Left ventricle myocardium superior (tissue), 1 donor: ENCODE measurements at regions not wholly inside any gene's neighbourhood (a gene's known extent, or its start where the extent isn't known, plus 50 kb on each side); places are given as distances from the start of the nearest gene placed in this dataset.
"Not testable (repeated sequence)": the region's sequence is repeated elsewhere in the genome, so short reads cannot be mapped to it uniquely, and the experiment has no call there.

ENCODE experiments used
- ATAC-seq: fragments of 200-7000 bp; cut with Tn5 transposase; one replicate; pipeline ENCODE4 v1.9.1; 2020; ENCODE audit warnings: mild to moderate bottlenecking, moderate library complexity
- DNase-seq: peaks from one replicate; pipeline ENCODE4 v3.0.0-alpha.2; 2020
- intact Hi-C: fragments of 100-400 bp; cut with micrococcal nuclease; formaldehyde crosslinking; loops from one replicate; pipeline ENCODE4 v1.11.0; 2022
- donor health status: DM: no; HTN: yes; CAD: no; lungs with severe emphysema.

- intact Hi-C loops, result no loop called here
- DNase-seq, result no peak
- ATAC-seq, result no peak
Observed at GRCh38 chr14:105646175-105646574, 119.8 kb downstream of the TMEM121 start.

GRCh38 chr14:105646711-105647281, 120.4 kb downstream of the TMEM121 start:
- DNase-seq, intact Hi-C loops, ATAC-seq: not testable (repeated sequence)

- ATAC-seq, intact Hi-C loops, DNase-seq: not testable (repeated sequence)
Observed at GRCh38 chr14:105647426-105647783, 121.0 kb downstream of the TMEM121 start.

GRCh38 chr14:105647784-105648608, 121.6 kb downstream of the TMEM121 start:
- intact Hi-C loops, result no loop called here
- ATAC-seq, result no peak
- no peak for DNase-seq

- DNase-seq, ATAC-seq, intact Hi-C loops: not testable (repeated sequence)
Observed at GRCh38 chr14:105648609-105649535, 122.5 kb downstream of the TMEM121 start.

- DNase-seq, intact Hi-C loops, ATAC-seq: not testable (repeated sequence)
Observed at GRCh38 chr14:105652317-105652716, 125.9 kb downstream of the TMEM121 start.

GRCh38 chr14:105653921-105654320, 127.5 kb downstream of the TMEM121 start:
- DNase-seq, intact Hi-C loops, ATAC-seq: not testable (repeated sequence)

- ATAC-seq, intact Hi-C loops, DNase-seq: not testable (repeated sequence)
Observed at GRCh38 chr14:105659255-105659654, 132.9 kb downstream of the TMEM121 start.

GRCh38 chr14:105659935-105660527, 133.6 kb downstream of the TMEM121 start:
- ATAC-seq (no peak), DNase-seq (no peak)
- intact Hi-C loops, result no loop called here

- intact Hi-C loops, result no loop called here
- no peak for DNase-seq
- ATAC-seq, result no peak
Observed at GRCh38 chr14:105660816-105661531, 134.6 kb downstream of the TMEM121 start.

GRCh38 chr14:105662043-105662442, 135.7 kb downstream of the TMEM121 start:
- ATAC-seq, intact Hi-C loops, DNase-seq: not testable (repeated sequence)

- ATAC-seq, intact Hi-C loops, DNase-seq: not testable (repeated sequence)
Observed at GRCh38 chr14:105662592-105662991, 136.2 kb downstream of the TMEM121 start.

GRCh38 chr14:105663323-105663722, 136.9 kb downstream of the TMEM121 start:
- intact Hi-C loops, DNase-seq, ATAC-seq: not testable (repeated sequence)

GRCh38 chr14:105663818-105664596, 137.6 kb downstream of the TMEM121 start:
- ATAC-seq, intact Hi-C loops: not testable (repeated sequence)
- DNase-seq, result peak; percentile 75

- ATAC-seq (peak; percentile 12), DNase-seq (no peak)
- intact Hi-C loops, result no loop called here
Observed at GRCh38 chr14:105664691-105665090, 138.3 kb downstream of the TMEM121 start.

- ATAC-seq, result no peak
- intact Hi-C loops, result no loop called here
- DNase-seq, result no peak
Observed at GRCh38 chr14:105665247-105665950, 139.0 kb downstream of the TMEM121 start.

GRCh38 chr14:105665951-105666277, 139.5 kb downstream of the TMEM121 start:
- DNase-seq, result no peak
- ATAC-seq, result no peak
- intact Hi-C loops, result no loop called here
